Effector memory CD4-positive, alpha-beta T cell (primary cell): ENCODE measurements at regions not wholly inside any gene's neighbourhood (a gene's known extent, or its start where the extent isn't known, plus 50 kb on each side); places are given as distances from the start of the nearest gene placed in this dataset.

Experiments used
- DNase-seq, 3 donors: peaks; one replicate each; pipeline ENCODE4 v3.0.0-alpha.2; 2020
- H3K27ac ChIP-seq: 2 replicates; pipeline ENCODE4 v1.7.0; 2013; ENCODE audit warnings: mild to moderate bottlenecking, low read length, moderate library complexity; ENCODE audit not compliant: insufficient read depth, poor library complexity, severe bottlenecking
- H3K27me3 ChIP-seq: replicated peaks from 2 replicates; pipeline ENCODE4 v1.7.0; 2013; ENCODE audit warnings: mild to moderate bottlenecking, low read length; ENCODE audit not compliant: insufficient read depth, control insufficient read depth, poor library complexity, severe bottlenecking
- H3K36me3 ChIP-seq: 2 replicates; pipeline ENCODE4 v1.7.0; 2013; ENCODE audit warnings: mild to moderate bottlenecking, low read length, moderate library complexity; ENCODE audit not compliant: control insufficient read depth, insufficient read depth
- H3K4me1 ChIP-seq: 2 replicates; pipeline ENCODE4 v1.7.0; 2013; ENCODE audit warnings: low read length, mild to moderate bottlenecking; ENCODE audit not compliant: control insufficient read depth, insufficient read depth, poor library complexity, severe bottlenecking
- H3K4me3 ChIP-seq: 2 replicates; pipeline ENCODE4 v1.7.0; 2013; ENCODE audit warnings: low read length, low read depth, mild to moderate bottlenecking; ENCODE audit not compliant: insufficient read depth, poor library complexity, severe bottlenecking
- H3K9me3 ChIP-seq: 2 replicates; pipeline ENCODE4 v1.7.0; 2013; ENCODE audit warnings: mild to moderate bottlenecking, low read length, moderate library complexity; ENCODE audit not compliant: control insufficient read depth

- no peak for DNase-seq
- H3K4me3 ChIP-seq = no peak overlapping the region
- H3K36me3 ChIP-seq = no peaks in the 10 kb centered on the region
- no peaks in the 10 kb centered on the region for H3K9me3 ChIP-seq
- no peaks in the 10 kb centered on the region for H3K4me1 ChIP-seq
- no peak overlapping the region for H3K27ac ChIP-seq
- no peaks in the 10 kb centered on the region for H3K27me3 ChIP-seq
Observed at GRCh38 chr14:48826058-48826457, 760.1 kb downstream of the RPS29 start.

- Histone ChIP-seq H3K36me3 (no peaks in the 10 kb centered on the region), H3K27me3 (no peaks in the 10 kb centered on the region), H3K9me3 (no peaks in the 10 kb centered on the region), H3K4me3 (no peak overlapping the region), H3K4me1 (no peaks in the 10 kb centered on the region), H3K27ac (no peak overlapping the region)
- DNase-seq = no peak
Observed at GRCh38 chr14:48814562-48814961, 771.6 kb downstream of the RPS29 start.

GRCh38 chr14:48805315-48805714 is 780.9 kb downstream of the RPS29 start:
- H3K4me3 ChIP-seq = no peak overlapping the region

GRCh38 chr14:48792376-48793024 is 793.7 kb downstream of the RPS29 start:
- no peaks in the 10 kb centered on the region for H3K36me3 ChIP-seq
- H3K27me3 ChIP-seq = no peaks in the 10 kb centered on the region
- H3K9me3 ChIP-seq = no peaks in the 10 kb centered on the region
- no peak overlapping the region for H3K27ac ChIP-seq
- H3K4me3 ChIP-seq = no peak overlapping the region
- no peak for DNase-seq
- no peaks in the 10 kb centered on the region for H3K4me1 ChIP-seq

More at GRCh38 chr14:48805315-48805714, 780.9 kb downstream of the RPS29 start:
- DNase-seq = no peak
- no peaks in the 10 kb centered on the region for H3K27me3 ChIP-seq
- H3K9me3 ChIP-seq = no peaks in the 10 kb centered on the region
- H3K4me1 ChIP-seq = no peaks in the 10 kb centered on the region
- no peak overlapping the region for H3K27ac ChIP-seq
- H3K36me3 ChIP-seq = no peaks in the 10 kb centered on the region

- Histone ChIP-seq H3K4me1 (no peaks in the 10 kb centered on the region), H3K4me3 (no peak overlapping the region), H3K27me3 (no peaks in the 10 kb centered on the region), H3K9me3 (no peaks in the 10 kb centered on the region), H3K36me3 (no peaks in the 10 kb centered on the region), H3K27ac (no peak overlapping the region)
- no peak for DNase-seq
Observed at GRCh38 chr14:48788771-48789170, 797.4 kb downstream of the RPS29 start.

GRCh38 chr14:48786498-48786897 is 799.7 kb downstream of the RPS29 start:
- Histone ChIP-seq H3K4me3 (no peak overlapping the region), H3K4me1 (no peaks in the 10 kb centered on the region), H3K27me3 (no peaks in the 10 kb centered on the region), H3K27ac (no peak overlapping the region), H3K9me3 (no peaks in the 10 kb centered on the region), H3K36me3 (no peaks in the 10 kb centered on the region)
- no peak for DNase-seq

GRCh38 chr14:48771717-48772116 is 814.5 kb downstream of the RPS29 start:
- no peak overlapping the region for H3K4me3 ChIP-seq
- no peaks in the 10 kb centered on the region for H3K36me3 ChIP-seq
- H3K4me1 ChIP-seq = no peaks in the 10 kb centered on the region
- H3K9me3 ChIP-seq = no peaks in the 10 kb centered on the region
- no peaks in the 10 kb centered on the region for H3K27me3 ChIP-seq
- H3K27ac ChIP-seq = no peak overlapping the region
- DNase-seq = no peak

- DNase-seq = no peak
- Histone ChIP-seq H3K9me3 (no peaks in the 10 kb centered on the region), H3K4me3 (no peak overlapping the region), H3K4me1 (no peaks in the 10 kb centered on the region), H3K27me3 (no peaks in the 10 kb centered on the region), H3K27ac (no peak overlapping the region), H3K36me3 (no peaks in the 10 kb centered on the region)
Observed at GRCh38 chr14:48751293-48751692, 834.9 kb downstream of the RPS29 start.

- H3K9me3 ChIP-seq = no peaks in the 10 kb centered on the region
- no peaks in the 10 kb centered on the region for H3K4me1 ChIP-seq
- H3K36me3 ChIP-seq = no peaks in the 10 kb centered on the region
- H3K27ac ChIP-seq = no peak overlapping the region
- H3K27me3 ChIP-seq = no peaks in the 10 kb centered on the region
- no peak overlapping the region for H3K4me3 ChIP-seq
- no peak for DNase-seq
Observed at GRCh38 chr14:48748151-48748675, 838.0 kb downstream of the RPS29 start.

GRCh38 chr14:48747561-48748089 is 838.6 kb downstream of the RPS29 start:
- H3K27ac ChIP-seq = no peak overlapping the region

More at GRCh38 chr14:48747561-48748089, 838.6 kb downstream of the RPS29 start:
- Histone ChIP-seq H3K4me1 (no peaks in the 10 kb centered on the region), H3K4me3 (no peak overlapping the region), H3K9me3 (no peaks in the 10 kb centered on the region), H3K27me3 (no peaks in the 10 kb centered on the region), H3K36me3 (no peaks in the 10 kb centered on the region)
- no peak for DNase-seq
